22Rv1 (cell line): ENCODE measurements at regions not wholly inside any gene's neighbourhood (a gene's known extent, or its start where the extent isn't known, plus 50 kb on each side); places are given as distances from the start of the nearest gene placed in this dataset.

Source experiments
- CTCF ChIP-seq: fragments of 450-650 bp; IDR thresholded peaks from 2 replicates; pipeline ENCODE4 v1.5.1; 2017; ENCODE audit warnings: mild to moderate bottlenecking
- ZFX ChIP-seq: fragments of 450-650 bp; IDR thresholded peaks from 2 replicates; pipeline ENCODE4 v1.6.1; 2017; ENCODE audit warnings: antibody characterized with exemption, borderline replicate concordance

- TF ChIP-seq CTCF, result no peak
- no peak for TF ChIP-seq ZFX
Measured at GRCh38 chr9:74245866-74246497, 251.2 kb upstream of the RORB start.
